ENCODE measurements at regions not wholly inside any gene's neighbourhood (a gene's known extent, or its start where the extent isn't known, plus 50 kb on each side); places are given as distances from the start of the nearest gene placed in this dataset.

- TF ChIP-seq POLR2AphosphoS5 (IDR thresholded peaks at IDR 0.05; ENCODE audit: low read depth, low read length) (no peak), TCF7L2 (IDR thresholded peaks at IDR 0.05; ENCODE audit: low read depth, low read length) (no peak), SIN3A (IDR thresholded peaks at IDR 0.05; ENCODE audit: borderline replicate concordance, insufficient read depth, low read depth, low read length) (no peak), REST (IDR thresholded peaks at IDR 0.05; ENCODE audit: insufficient read depth in 1 of 2, low read depth in 2 of 2, low read length in 1 of 2) (no peak)
- TF ChIP-seq, protein P1, sequence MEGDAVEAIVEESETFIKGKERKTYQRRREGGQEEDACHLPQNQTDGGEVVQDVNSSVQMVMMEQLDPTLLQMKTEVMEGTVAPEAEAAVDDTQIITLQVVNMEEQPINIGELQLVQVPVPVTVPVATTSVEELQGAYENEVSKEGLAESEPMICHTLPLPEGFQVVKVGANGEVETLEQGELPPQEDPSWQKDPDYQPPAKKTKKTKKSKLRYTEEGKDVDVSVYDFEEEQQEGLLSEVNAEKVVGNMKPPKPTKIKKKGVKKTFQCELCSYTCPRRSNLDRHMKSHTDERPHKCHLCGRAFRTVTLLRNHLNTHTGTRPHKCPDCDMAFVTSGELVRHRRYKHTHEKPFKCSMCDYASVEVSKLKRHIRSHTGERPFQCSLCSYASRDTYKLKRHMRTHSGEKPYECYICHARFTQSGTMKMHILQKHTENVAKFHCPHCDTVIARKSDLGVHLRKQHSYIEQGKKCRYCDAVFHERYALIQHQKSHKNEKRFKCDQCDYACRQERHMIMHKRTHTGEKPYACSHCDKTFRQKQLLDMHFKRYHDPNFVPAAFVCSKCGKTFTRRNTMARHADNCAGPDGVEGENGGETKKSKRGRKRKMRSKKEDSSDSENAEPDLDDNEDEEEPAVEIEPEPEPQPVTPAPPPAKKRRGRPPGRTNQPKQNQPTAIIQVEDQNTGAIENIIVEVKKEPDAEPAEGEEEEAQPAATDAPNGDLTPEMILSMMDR (IDR thresholded peaks at IDR 0.05) = no peak
Measured at GRCh38 chr6:14291331-14291730, 173.8 kb downstream of the CD83 start.
